CD14-positive monocyte (primary cell): ENCODE measurements at regions not wholly inside any gene's neighbourhood (a gene's known extent, or its start where the extent isn't known, plus 50 kb on each side); places are given as distances from the start of the nearest gene placed in this dataset.

Experiments
- DNase-seq, 3 donors: peaks; one replicate each; pipeline ENCODE4 v3.0.0-alpha.2; 2011 to 2022
- H2AFZ ChIP-seq: 2 replicates; pipeline ENCODE4 v1.6.0; 2012; ENCODE audit warnings: mild to moderate bottlenecking, low read depth, low read length, inconsistent platforms; ENCODE audit not compliant: insufficient read depth, poor library complexity, severe bottlenecking
- H3K27ac ChIP-seq, 2 donors: 1 replicate in 1 of 2; 2 replicates in 1 of 2; pipeline ENCODE4 v1.5.1; 2012 to 2013; ENCODE audit warnings: low read length in 2 of 2, control low read depth in 1 of 2, inconsistent platforms in 1 of 2, low read depth in 1 of 2, mild to moderate bottlenecking in 1 of 2
- H3K27me3 ChIP-seq, 2 donors: one replicate each; pipeline versions ENCODE4 v1.6.0 to v1.6.1; 2011 to 2013; ENCODE audit warnings: low read length in 2 of 2; ENCODE audit not compliant: control insufficient read depth in 2 of 2, insufficient read depth in 2 of 2
- H3K36me3 ChIP-seq, 2 donors: replicated peaks in 1 of 2; 1 replicate in 1 of 2; 2 replicates in 1 of 2; pipeline versions ENCODE4 v1.5.1 to v1.6.1; 2012 to 2013; ENCODE audit warnings: low read length in 2 of 2, control low read depth in 1 of 2, inconsistent platforms in 1 of 2, mild to moderate bottlenecking in 1 of 2; ENCODE audit not compliant: insufficient read depth in 2 of 2, control insufficient read depth in 1 of 2
- H3K4me1 ChIP-seq, 2 donors: 1 replicate in 1 of 2; 2 replicates in 1 of 2; pipeline versions ENCODE4 v1.5.1 to v1.6.1; 2012 to 2013; ENCODE audit warnings: low read length in 2 of 2, control low read depth in 1 of 2, inconsistent platforms in 1 of 2, mild to moderate bottlenecking in 1 of 2, moderate library complexity in 1 of 2; ENCODE audit not compliant: insufficient read depth in 2 of 2, control insufficient read depth in 1 of 2
- H3K4me2 ChIP-seq: replicated peaks from 2 replicates; pipeline ENCODE3; 2012; ENCODE audit warnings: low read length, moderate library complexity, mild to moderate bottlenecking; ENCODE audit not compliant: poor library complexity, severe bottlenecking; ENCODE audit errors: extremely low read depth
- H3K4me3 ChIP-seq, 3 experiments: fragments of 200-600 bp in 1 of 3; sonication (generic) in 1 of 3; replicated peaks in 1 of 3; 1 replicate in 2 of 3; 2 replicates in 1 of 3; pipeline ENCODE4 v1.5.1; 2011 to 2013; ENCODE audit warnings: low read length in 3 of 3, mild to moderate bottlenecking in 3 of 3, control low read depth in 2 of 3, low read depth in 2 of 3, inconsistent platforms in 1 of 3, moderate library complexity in 1 of 3
- H3K79me2 ChIP-seq: 2 replicates; pipeline ENCODE4 v1.6.0; 2012; ENCODE audit warnings: mild to moderate bottlenecking, control low read depth, inconsistent platforms, low read length, moderate library complexity; ENCODE audit not compliant: insufficient read depth
- H3K9ac ChIP-seq: 2 replicates; pipeline ENCODE4 v1.6.0; 2017; ENCODE audit warnings: low read length, mild to moderate bottlenecking; ENCODE audit not compliant: insufficient read depth, poor library complexity, severe bottlenecking
- H3K9me3 ChIP-seq, 2 donors: replicated peaks in 1 of 2; 1 replicate in 1 of 2; 2 replicates in 1 of 2; pipeline versions ENCODE4 v1.5.1 to v1.6.1; 2012 to 2013; ENCODE audit warnings: low read length in 2 of 2, control low read depth in 1 of 2; ENCODE audit not compliant: control insufficient read depth in 1 of 2, insufficient read depth in 1 of 2
- H4K20me1 ChIP-seq: 2 replicates; pipeline ENCODE4 v1.6.0; 2012; ENCODE audit warnings: mild to moderate bottlenecking, low read length, control low read depth, moderate library complexity; ENCODE audit not compliant: insufficient read depth
- H3K27ac Mint-ChIP-seq, 7 donors: one replicate each; pipeline ENCODE4 v1.8.0; 2020; ENCODE audit warnings: mild to moderate bottlenecking in 7 of 7, mixed read lengths in 7 of 7, moderate library complexity in 6 of 7, inconsistent platforms in 2 of 7
- H3K27me3 Mint-ChIP-seq, 3 donors: one replicate each; pipeline ENCODE4 v1.8.0; 2021 to 2022; ENCODE audit warnings: low read depth in 3 of 3, mild to moderate bottlenecking in 3 of 3, mixed read lengths in 3 of 3, moderate library complexity in 3 of 3, inconsistent platforms in 1 of 3
- H3K36me3 Mint-ChIP-seq, 2 donors: one replicate each; pipeline ENCODE4 v1.8.0; 2020; ENCODE audit warnings: mixed read lengths in 2 of 2, inconsistent platforms in 1 of 2, mild to moderate bottlenecking in 1 of 2
- H3K4me1 Mint-ChIP-seq: one replicate; pipeline ENCODE4 v1.8.0; 2020; ENCODE audit warnings: mild to moderate bottlenecking, mixed read lengths
- H3K4me3 Mint-ChIP-seq, 2 donors: one replicate each; pipeline ENCODE4 v1.8.0; 2020; ENCODE audit warnings: mild to moderate bottlenecking in 2 of 2, mixed read lengths in 2 of 2, moderate library complexity in 1 of 2
- H3K9me3 Mint-ChIP-seq, 7 donors: one replicate each; pipeline ENCODE4 v1.8.0; 2020 to 2022; ENCODE audit warnings: mixed read lengths in 7 of 7, mild to moderate bottlenecking in 6 of 7, moderate library complexity in 6 of 7, inconsistent platforms in 2 of 7
- whole genome bisulfite sequencing: methylation state at CpG from one replicate; pipeline ENCODE4 v1.1.5; 2013; ENCODE audit warnings: missing lambda C conversion rate; ENCODE audit not compliant: insufficient coverage; 5-methylcytosine and 5-hydroxymethylcytosine counted together
- intact Hi-C, 2 donors: fragments of 100-400 bp; cut with micrococcal nuclease; formaldehyde crosslinking; loops; one replicate each; pipeline versions ENCODE4 v1.15.0 to v1.15.1; 2023
- TF ChIP-seq, protein P1 (sequence below): fragments of 200-600 bp; IDR thresholded peaks from one replicate; pipeline ENCODE4 v1.8.0; 2022; ENCODE audit warnings: antibody characterized with exemption, mild to moderate bottlenecking

DNA sequence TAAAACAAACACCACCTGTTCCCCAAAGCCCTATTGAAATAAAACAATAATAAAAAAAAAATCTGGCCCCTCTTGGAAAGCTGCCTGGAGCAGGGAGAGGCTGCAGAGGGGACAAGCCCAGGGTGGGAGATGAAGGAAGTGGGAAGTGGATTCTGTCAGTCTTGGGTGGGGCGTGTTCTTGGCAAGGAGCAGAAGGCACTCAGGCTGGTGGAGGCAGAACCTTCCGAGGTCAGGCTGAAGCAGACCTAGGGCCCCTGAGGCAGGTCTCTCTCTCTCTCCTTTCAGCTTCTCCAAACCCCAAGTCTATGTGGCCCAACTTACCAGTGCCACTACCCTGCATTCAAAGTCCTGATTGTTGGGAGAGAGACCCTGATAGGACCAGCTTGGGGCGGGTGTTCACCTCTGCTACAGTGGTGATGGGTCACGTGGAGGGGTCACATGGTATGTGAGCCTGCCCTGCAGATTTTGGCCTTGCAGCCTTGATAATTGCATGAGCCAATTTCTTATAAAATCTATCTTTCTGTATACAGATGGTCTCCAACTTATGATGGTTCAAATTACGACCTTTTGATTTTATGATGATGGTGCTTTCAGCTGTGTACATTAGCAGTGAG lies 145.4 kb upstream of the C1orf174 start:
- H3K79me2 ChIP-seq: no peaks in the 10 kb centered on the region
- no peaks in the 10 kb centered on the region for H3K36me3 Mint-ChIP-seq
- H3K9me3 Mint-ChIP-seq: peaks cover 0 to 2% (median 0%) of the 10 kb centered on the region in 7 donors
- H3K4me1 Mint-ChIP-seq: no peaks in the 10 kb centered on the region
- H3K27ac Mint-ChIP-seq: no peak overlapping the region
- no peak overlapping the region for H3K4me3 ChIP-seq
- H3K4me3 Mint-ChIP-seq: no peak overlapping the region
- no peak overlapping the region for H3K9ac ChIP-seq
- H3K27me3 ChIP-seq: no peaks in the 10 kb centered on the region
- no peak overlapping the region for H2AFZ ChIP-seq
- H3K27me3 Mint-ChIP-seq: peaks cover 5 to 11% (median 8%) of the 10 kb centered on the region in 3 donors
- H3K9me3 ChIP-seq: no peaks in the 10 kb centered on the region
- no peaks in the 10 kb centered on the region for H3K4me1 ChIP-seq
- no peaks in the 10 kb centered on the region for H3K36me3 ChIP-seq
- TF ChIP-seq, protein P1, sequence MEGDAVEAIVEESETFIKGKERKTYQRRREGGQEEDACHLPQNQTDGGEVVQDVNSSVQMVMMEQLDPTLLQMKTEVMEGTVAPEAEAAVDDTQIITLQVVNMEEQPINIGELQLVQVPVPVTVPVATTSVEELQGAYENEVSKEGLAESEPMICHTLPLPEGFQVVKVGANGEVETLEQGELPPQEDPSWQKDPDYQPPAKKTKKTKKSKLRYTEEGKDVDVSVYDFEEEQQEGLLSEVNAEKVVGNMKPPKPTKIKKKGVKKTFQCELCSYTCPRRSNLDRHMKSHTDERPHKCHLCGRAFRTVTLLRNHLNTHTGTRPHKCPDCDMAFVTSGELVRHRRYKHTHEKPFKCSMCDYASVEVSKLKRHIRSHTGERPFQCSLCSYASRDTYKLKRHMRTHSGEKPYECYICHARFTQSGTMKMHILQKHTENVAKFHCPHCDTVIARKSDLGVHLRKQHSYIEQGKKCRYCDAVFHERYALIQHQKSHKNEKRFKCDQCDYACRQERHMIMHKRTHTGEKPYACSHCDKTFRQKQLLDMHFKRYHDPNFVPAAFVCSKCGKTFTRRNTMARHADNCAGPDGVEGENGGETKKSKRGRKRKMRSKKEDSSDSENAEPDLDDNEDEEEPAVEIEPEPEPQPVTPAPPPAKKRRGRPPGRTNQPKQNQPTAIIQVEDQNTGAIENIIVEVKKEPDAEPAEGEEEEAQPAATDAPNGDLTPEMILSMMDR: no peak
- no peaks in the 10 kb centered on the region for H4K20me1 ChIP-seq
- DNase-seq: no peak
- intact Hi-C loops: no loop called here
- no peak overlapping the region for H3K4me2 ChIP-seq
- no peak overlapping the region for H3K27ac ChIP-seq
- no CpG with 5 or more reads among the region's 5 CpGs for WGBS

DNA sequence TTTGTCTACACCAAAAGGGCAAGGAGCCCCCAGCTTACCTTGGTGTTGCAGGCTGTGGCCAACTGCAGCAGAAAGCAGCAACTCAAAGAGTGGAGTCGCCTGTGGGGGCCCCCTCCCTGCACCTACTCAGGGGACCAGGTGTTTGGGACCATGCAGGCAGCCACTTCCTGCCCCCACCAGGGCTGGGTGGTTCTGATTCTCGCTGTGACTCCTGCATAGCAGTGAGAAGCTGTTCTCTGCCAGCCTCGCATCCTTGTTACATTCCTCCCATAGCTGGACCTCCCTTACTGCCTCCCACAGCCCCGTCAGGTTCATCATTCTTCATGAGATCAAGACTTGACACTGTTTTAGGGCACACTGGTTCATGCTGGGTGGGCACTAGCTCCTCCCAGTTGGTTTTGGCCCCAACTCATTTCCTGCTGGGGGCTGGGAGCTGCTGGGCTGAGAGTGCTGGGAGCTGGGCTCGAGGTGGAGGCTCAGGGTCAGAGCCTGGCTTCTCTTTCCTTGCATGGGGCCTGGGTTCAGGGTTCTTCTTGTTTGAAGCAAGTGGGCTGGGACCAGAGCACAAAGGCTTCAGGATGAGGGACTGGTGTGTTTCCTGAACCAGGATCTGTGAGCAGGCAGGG lies 146.9 kb upstream of the C1orf174 start:
- H3K9me3 ChIP-seq: no peaks in the 10 kb centered on the region
- Mint-ChIP-seq H3K36me3 (no peaks in the 10 kb centered on the region), H3K4me1 (no peaks in the 10 kb centered on the region), H3K27me3 (peaks cover 6 to 12% (median 8%) of the 10 kb centered on the region in 3 donors), H3K4me3 (no peak overlapping the region), H3K9me3 (peaks cover 0 to 2% (median 0%) of the 10 kb centered on the region in 7 donors), H3K27ac (no peak overlapping the region)
- H3K9ac ChIP-seq: no peak overlapping the region
- no peaks in the 10 kb centered on the region for H3K27me3 ChIP-seq
- H4K20me1 ChIP-seq: no peaks in the 10 kb centered on the region
- H3K4me1 ChIP-seq: no peaks in the 10 kb centered on the region
- H3K27ac ChIP-seq: no peak overlapping the region
- H2AFZ ChIP-seq: no peak overlapping the region
- no peak for DNase-seq
- intact Hi-C loops: no loop called here
- H3K4me2 ChIP-seq: no peak overlapping the region
- no peak overlapping the region for H3K4me3 ChIP-seq
- H3K79me2 ChIP-seq: no peaks in the 10 kb centered on the region
- no peaks in the 10 kb centered on the region for H3K36me3 ChIP-seq
- TF ChIP-seq, protein P1: no peak
- WGBS: 42% methylated on average over 5 of the region's 5 CpGs
